Neural crest cell (in vitro differentiated cells): ENCODE measurements at regions not wholly inside any gene's neighbourhood (a gene's known extent, or its start where the extent isn't known, plus 50 kb on each side); places are given as distances from the start of the nearest gene placed in this dataset.

Source experiments
- DNase-seq: peaks from one replicate; pipeline ENCODE4 v3.0.0; 2021; ENCODE audit warnings: low read depth, mixed read lengths, low spot score
- H3K27ac Mint-ChIP-seq: one replicate; pipeline ENCODE4 v1.8.0; 2021; ENCODE audit warnings: mild to moderate bottlenecking, mixed read lengths; ENCODE audit not compliant: unreplicated experiment
- H3K27me3 Mint-ChIP-seq: 2 replicates; pipeline ENCODE4 v1.8.0; 2021; ENCODE audit warnings: low read depth, mild to moderate bottlenecking, mixed read lengths
- H3K36me3 Mint-ChIP-seq: 2 replicates; pipeline ENCODE4 v1.8.0; 2021; ENCODE audit warnings: low read depth, mild to moderate bottlenecking, mixed read lengths
- H3K4me1 Mint-ChIP-seq: 2 replicates; pipeline ENCODE4 v1.8.0; 2021; ENCODE audit warnings: mixed read lengths
- H3K4me3 Mint-ChIP-seq: one replicate; pipeline ENCODE4 v1.8.0; 2021; ENCODE audit warnings: mild to moderate bottlenecking, mixed read lengths
- H3K9me3 Mint-ChIP-seq: 2 replicates; pipeline ENCODE4 v1.8.0; 2021; ENCODE audit warnings: mixed read lengths
- CTCF ChIP-seq: fragments of 200-600 bp; sonication (generic); conservative IDR thresholded peaks from 2 replicates; pipeline ENCODE4 v1.5.0; 2021; ENCODE audit warnings: antibody characterized with exemption, mild to moderate bottlenecking

- Mint-ChIP-seq H3K36me3 (no peaks in the 10 kb centered on the region), H3K4me3 (no peak overlapping the region), H3K27ac (no peak overlapping the region), H3K4me1 (peaks cover 16% of the 10 kb centered on the region), H3K9me3 (no peaks in the 10 kb centered on the region), H3K27me3 (peaks cover 29% of the 10 kb centered on the region)
- no peak for TF ChIP-seq CTCF
- DNase-seq = no peak
These were observed 188.0 kb upstream of the GSE1 start for GRCh38 chr16:85425074-85425662.

- no peak for DNase-seq
- TF ChIP-seq CTCF = no peak
- no peak overlapping the region for H3K27ac Mint-ChIP-seq
These were observed 186.3 kb upstream of the GSE1 start for GRCh38 chr16:85426806-85427205.

GRCh38 chr16:85428168-85428898 lies 184.8 kb upstream of the GSE1 start:
- peaks cover 4% of the 10 kb centered on the region for H3K4me1 Mint-ChIP-seq
- no peaks in the 10 kb centered on the region for H3K9me3 Mint-ChIP-seq
- H3K36me3 Mint-ChIP-seq = no peaks in the 10 kb centered on the region
- DNase-seq = no peak
- no peak overlapping the region for H3K4me3 Mint-ChIP-seq
- peaks cover 22% of the 10 kb centered on the region for H3K27me3 Mint-ChIP-seq
- TF ChIP-seq CTCF = peak; percentile 56
- no peak overlapping the region for H3K27ac Mint-ChIP-seq

More at GRCh38 chr16:85426806-85427205, 186.3 kb upstream of the GSE1 start:
- H3K9me3 Mint-ChIP-seq = no peaks in the 10 kb centered on the region
- peaks cover 29% of the 10 kb centered on the region for H3K27me3 Mint-ChIP-seq
- H3K4me3 Mint-ChIP-seq = no peak overlapping the region
- H3K4me1 Mint-ChIP-seq = peaks cover 15% of the 10 kb centered on the region
- H3K36me3 Mint-ChIP-seq = no peaks in the 10 kb centered on the region

GRCh38 chr16:85428899-85429775 lies 184.0 kb upstream of the GSE1 start:
- no peaks in the 10 kb centered on the region for H3K36me3 Mint-ChIP-seq
- H3K4me1 Mint-ChIP-seq = peaks cover 4% of the 10 kb centered on the region
- H3K27ac Mint-ChIP-seq = no peak overlapping the region
- no peaks in the 10 kb centered on the region for H3K9me3 Mint-ChIP-seq
- TF ChIP-seq CTCF = no peak
- no peak for DNase-seq
- peaks cover 17% of the 10 kb centered on the region for H3K27me3 Mint-ChIP-seq
- H3K4me3 Mint-ChIP-seq = no peak overlapping the region

- Mint-ChIP-seq H3K36me3 (no peaks in the 10 kb centered on the region), H3K27me3 (peaks cover 12% of the 10 kb centered on the region), H3K4me3 (no peak overlapping the region), H3K27ac (no peak overlapping the region), H3K4me1 (peaks cover 3% of the 10 kb centered on the region), H3K9me3 (no peaks in the 10 kb centered on the region)
- no peak for DNase-seq
- no peak for TF ChIP-seq CTCF
These were observed 183.2 kb upstream of the GSE1 start for GRCh38 chr16:85429776-85430522.
